GM18868 (cell line): ENCODE measurements at regions not wholly inside any gene's neighbourhood (a gene's known extent, or its start where the extent isn't known, plus 50 kb on each side); places are given as distances from the start of the nearest gene placed in this dataset.

Source experiments
- ATAC-seq: cut with Tn5 transposase; IDR thresholded peaks from one replicate; pipeline ENCODE4 v1.9.1; 2021; ENCODE audit warnings: mild to moderate bottlenecking, moderate library complexity; ENCODE audit not compliant: unreplicated experiment

- no peak for ATAC-seq
Measured at GRCh38 chr15:39167164-39168058, 413.5 kb upstream of the THBS1 start.

DNA sequence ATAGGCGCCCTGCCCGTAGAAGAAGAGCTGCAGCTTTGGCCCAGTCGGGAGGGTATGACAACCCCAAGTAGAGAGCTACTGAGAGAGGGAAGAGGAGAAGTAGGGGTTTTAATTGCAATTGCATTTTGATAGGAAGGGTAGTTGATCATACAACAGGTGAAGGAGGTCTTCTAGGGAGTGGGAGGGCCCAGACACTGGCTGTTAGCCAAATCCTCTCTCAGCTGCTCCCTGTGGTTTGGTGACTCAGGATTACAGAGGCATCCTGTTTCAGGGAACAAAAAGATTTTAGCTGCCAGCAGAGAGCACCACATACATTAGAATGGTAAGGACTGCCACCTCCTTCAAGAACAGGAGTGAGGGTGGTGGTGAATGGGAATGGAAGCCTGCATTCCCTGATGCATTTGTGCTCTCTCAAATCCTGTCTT lies 408.9 kb upstream of the THBS1 start:
- ATAC-seq, result no peak

GRCh38 chr15:39172380-39173281 lies 408.2 kb upstream of the THBS1 start:
- peak; percentile 56 for ATAC-seq

GRCh38 chr15:39173426-39173825 lies 407.5 kb upstream of the THBS1 start:
- no peak for ATAC-seq

DNA sequence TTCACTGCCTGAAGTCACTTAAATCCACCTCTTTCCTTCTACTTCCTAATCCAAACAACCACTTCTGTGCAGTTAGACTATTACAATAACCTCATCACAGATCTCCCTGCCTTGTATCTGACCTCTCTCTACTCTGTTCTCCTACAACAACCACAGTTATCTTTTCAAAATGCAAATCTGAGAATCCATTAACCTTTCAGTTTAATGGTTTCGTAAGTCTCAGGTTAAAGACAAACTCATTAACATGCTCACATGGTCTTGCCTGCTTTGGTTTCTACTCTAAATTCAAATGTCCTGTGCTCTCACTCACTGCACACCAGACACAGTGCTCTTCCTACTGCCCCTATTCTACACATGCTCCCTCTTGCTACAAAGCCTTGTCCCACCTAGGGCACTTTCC lies 406.5 kb upstream of the THBS1 start:
- ATAC-seq, result no peak

- no peak for ATAC-seq
Measured at GRCh38 chr15:39176030-39176429, 404.8 kb upstream of the THBS1 start.

DNA sequence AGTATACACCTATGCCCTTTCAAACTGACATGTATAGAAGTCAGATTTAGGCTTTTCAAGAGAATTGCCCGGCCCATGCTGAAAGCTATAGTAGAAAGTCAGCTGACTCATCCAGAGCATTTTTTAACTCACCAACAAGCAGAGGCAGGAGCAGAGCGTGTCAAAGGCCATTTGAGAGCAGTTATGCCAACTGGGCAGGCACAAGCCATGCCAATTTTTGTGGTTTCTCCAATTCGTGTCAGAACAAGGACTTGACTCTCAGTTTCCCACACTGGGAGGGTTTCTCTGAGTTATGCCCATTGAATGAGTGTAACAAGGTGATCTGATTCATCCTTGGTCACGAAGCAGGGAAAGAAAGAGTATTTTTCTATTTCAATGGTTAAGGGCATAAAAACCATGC lies 403.3 kb upstream of the THBS1 start:
- ATAC-seq, result no peak

DNA sequence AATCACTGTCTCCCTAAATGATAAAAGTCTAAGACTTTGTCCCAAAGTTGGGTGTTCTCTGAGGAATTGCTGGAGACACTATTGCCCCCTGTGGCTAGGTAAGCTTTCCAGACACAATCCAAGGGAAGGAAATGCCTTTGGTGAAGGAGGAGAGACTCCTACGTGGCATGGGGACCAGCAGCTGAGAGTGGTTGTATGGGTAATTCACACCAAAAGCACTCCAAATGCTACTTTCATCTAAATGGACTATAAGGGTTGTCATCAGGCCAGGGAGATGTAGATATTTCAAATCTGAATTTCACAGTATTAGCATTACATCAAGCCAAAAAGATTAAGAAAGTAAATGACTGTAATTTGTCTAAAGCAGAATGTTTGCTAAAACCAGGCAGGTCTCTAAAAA lies 400.8 kb upstream of the THBS1 start:
- ATAC-seq, result no peak

DNA sequence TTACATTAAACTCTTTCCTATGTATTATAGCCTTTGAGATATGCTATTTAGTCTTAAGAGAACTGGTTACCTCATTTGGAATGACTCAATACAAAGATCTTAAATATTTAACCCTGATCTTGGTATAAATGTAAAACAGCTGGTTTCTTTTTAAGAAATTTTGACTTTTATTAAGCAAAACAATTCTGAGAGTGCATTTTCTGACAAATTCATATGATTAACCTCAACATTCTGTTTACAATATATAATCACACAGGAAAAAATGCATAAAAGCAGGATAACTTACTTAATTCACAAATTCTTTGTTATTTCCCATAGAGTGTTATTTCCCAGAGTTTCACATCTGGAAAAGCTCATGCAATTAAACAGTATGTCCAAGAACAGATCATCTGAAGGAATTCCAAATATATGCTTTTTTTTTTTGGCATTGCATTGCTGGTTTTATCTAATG lies 400.4 kb upstream of the THBS1 start:
- no peak for ATAC-seq

DNA sequence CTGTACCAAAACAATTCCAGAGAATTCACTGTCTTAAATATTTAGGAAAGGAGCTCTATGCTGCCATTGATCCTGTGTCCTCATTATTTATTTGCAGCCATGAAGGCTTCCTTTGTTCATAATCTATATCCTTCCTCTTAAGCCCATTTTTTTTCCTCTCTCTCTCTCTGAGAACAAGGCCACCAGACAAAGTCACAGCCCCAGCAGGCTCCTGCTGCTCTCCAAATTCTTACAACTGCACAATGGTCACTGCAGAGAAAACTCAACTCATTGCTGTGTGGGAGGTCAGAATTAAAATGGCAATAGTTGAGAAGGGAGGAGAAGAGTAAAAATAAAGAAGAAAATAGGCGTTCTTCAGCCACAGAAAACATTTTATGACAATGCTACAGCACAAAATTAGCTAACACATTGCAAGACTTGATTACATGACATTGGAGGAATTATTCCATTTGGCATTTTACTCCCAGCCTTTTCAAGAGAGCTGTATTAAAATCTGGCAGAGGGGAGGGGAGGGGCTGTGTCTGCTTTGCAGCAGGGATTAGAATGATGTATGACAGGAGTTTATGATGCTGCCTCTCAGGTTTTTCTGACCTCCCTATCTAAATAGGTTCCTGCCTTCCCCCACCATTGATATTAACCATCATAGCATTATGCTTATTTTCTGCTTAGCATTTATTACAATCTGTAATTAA lies 399.7 kb upstream of the THBS1 start:
- ATAC-seq, result no peak

DNA sequence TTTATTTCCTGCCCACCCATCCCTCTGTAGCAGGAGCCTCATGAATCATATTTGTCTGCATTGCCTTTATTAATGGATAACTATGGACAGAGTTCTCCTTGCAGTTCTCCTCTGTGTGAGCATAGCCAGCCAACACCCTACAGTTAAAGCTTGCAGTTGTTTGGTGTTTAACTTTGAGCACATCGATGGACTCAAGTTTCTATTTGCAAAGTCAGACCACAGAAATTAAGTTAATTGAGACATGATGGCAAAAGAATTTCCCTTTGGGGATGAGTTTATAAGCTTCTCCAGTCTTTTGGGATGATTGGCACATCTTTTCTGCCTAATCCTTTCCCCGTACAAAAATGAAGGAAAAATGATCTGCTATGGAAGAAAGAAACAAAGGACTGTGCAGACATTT lies 398.9 kb upstream of the THBS1 start:
- ATAC-seq, result no peak

DNA sequence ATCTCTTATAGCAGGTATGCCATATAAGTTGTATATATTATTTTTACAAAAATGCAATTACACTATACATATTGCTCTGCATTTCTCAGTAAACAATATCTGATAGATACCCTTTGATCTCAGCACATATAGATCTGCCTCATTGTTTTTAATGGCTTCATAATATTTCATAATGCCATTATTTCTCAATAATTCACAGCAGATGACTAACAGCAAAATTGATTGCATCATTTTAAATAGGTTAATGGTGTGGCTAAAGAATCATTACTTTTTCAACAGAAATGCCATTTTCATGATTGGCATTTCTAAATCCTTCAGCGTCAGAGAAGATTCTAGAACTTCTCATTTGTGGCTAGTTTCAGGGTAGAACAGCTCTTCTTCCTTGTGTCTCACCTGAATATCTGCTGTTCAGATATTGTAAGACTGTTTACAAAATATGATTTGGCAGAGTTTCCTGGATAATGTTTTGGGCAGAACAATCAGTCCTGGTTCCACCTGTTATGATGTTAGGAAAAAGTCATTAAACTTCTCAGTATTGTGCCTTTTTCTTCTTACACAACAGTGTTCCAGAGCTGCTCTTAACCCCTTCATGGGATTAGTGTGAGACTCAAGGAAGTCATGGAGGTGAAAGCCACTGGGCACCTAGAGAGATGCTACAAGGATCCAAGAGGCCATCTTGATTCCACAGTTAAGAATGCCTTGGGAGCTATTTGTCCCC lies 397.6 kb upstream of the THBS1 start:
- no peak for ATAC-seq

DNA sequence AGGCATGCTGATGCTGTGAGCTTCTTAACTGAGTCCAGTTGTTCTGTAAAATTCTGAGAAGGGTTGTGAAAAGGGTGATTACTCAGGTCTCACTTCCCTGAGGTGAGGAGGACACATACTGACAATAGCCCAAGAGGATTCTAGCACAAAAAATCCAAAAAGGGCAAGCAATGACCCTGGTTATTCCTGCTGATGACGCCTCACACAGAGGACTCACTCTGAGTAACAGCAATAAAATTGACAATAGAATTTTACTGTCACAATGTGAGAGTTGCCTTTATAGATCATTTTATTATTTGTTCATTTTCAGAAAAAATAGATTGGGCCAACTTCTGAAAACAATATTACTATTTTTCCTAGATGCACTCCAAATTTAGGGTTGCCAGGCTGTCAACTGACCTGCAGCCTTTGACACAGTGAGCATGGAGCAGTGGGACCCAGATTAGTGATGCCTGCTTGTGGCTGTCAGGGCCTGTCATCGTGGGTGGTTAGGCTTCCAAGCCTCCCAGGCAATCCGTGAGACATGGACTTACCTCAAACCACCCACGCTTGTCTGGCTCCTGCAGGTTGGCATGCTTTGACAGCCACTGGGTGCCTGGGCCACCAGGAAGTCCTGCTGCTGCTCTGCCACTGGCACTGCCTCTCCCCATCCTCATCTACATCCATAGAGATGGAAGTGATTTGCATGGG lies 396.0 kb upstream of the THBS1 start:
- ATAC-seq, result no peak

DNA sequence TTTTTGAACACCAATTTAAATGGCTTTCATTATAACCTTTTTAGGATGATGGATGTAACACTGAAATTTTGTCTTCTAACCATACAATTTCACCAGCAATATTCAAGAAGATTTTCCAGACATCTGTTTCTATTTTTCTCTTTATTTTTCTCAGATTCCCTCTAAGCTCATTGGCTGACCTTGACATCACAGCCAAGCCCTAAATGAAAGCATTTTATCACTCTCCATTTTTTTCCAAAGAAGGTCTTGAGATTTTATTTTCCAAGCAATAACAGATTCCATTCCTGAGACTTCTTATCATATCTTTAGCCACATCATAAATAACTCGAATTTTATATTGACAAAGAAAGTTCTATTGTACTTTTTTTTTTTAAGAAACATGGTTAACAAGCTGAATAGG lies 392.6 kb upstream of the THBS1 start:
- no peak for ATAC-seq

- no peak for ATAC-seq
Measured at GRCh38 chr15:39188930-39189329, 391.9 kb upstream of the THBS1 start.

DNA sequence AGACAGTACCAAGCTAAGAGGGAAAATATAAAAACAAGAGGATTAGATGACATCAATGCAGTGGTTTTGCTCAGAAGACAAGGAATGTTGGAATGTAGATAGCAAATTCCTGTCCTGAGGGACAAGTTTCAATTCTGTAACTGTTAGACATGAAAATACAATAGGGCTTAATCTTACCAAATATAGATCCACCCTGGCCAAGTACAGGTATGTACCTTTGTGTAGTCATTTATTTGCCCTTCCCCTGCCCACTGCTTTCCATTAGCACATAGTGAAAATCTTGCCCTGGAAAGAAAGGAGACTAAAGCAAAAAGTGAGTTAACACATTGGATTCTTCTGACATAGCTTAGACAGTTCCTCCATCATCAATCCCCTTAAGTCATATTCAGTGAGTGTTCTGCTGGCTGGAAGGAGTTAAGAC lies 389.0 kb upstream of the THBS1 start:
- no peak for ATAC-seq

- ATAC-seq, result no peak
Measured at GRCh38 chr15:39192351-39192750, 388.5 kb upstream of the THBS1 start.

GRCh38 chr15:39192979-39193560 lies 387.8 kb upstream of the THBS1 start:
- no peak for ATAC-seq

DNA sequence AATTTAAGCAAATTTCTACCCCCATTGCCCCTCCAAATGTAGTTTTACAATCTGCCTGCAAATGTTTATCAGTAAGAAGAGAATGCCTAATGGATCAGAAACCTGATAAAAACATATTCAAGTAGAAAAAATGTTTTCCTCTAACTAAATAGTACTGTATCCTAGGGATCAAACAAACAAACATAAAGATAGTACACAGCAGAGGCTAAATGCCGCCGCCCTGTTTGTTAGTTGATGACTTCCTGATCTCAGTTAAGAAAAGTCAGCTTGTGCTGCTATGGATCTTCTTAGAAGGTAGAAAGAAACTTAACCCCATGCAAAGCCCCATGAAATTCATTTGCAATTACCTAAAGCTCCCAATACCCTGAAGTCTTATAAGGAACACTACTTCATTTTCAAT lies 387.3 kb upstream of the THBS1 start:
- ATAC-seq, result no peak
